ENCODE measurements at regions not wholly inside any gene's neighbourhood (a gene's known extent, or its start where the extent isn't known, plus 50 kb on each side); places are given as distances from the start of the nearest gene placed in this dataset.

- no peak for TF ChIP-seq POLR2A (IDR thresholded peaks at IDR 0.05; ENCODE audit: low read depth, low read length)
- no peak for TF ChIP-seq CTCF (IDR thresholded peaks at IDR 0.05; ENCODE audit: extremely low read depth in 1 of 2, insufficient read depth in 1 of 2, low read depth in 1 of 2, low read length in 2 of 2)
Observed at GRCh38 chr3:13702286-13702685, 153.4 kb downstream of the FBLN2 start.

All from endothelial cell of umbilical vein (primary cell).